Esophagus squamous epithelium (tissue), 5 donors: ENCODE measurements at regions not wholly inside any gene's neighbourhood (a gene's known extent, or its start where the extent isn't known, plus 50 kb on each side); places are given as distances from the start of the nearest gene placed in this dataset.
"Not testable (repeated sequence)": the region's sequence is repeated elsewhere in the genome, so short reads cannot be mapped to it uniquely, and the experiment has no call there.

Source experiments
- DNase-seq: peaks from one replicate; lab custom pipeline; 2025; lab: John Stamatoyannopoulos, UW
- H3K27ac ChIP-seq, 4 donors: fragments of 200-600 bp; sonication (generic); one replicate each; pipeline ENCODE4 v1.5.1; 2016 to 2019; ENCODE audit warnings: mild to moderate bottlenecking in 1 of 4
- H3K27me3 ChIP-seq, 4 donors: fragments of 200-600 bp; sonication (generic); 1 replicate in 3 of 4; 2 replicates in 1 of 4; pipeline versions ENCODE4 v1.5.1 to v1.6.0; 2017 to 2021; ENCODE audit warnings: antibody characterized with exemption in 1 of 4
- H3K36me3 ChIP-seq, 3 donors: fragments of 200-600 bp; sonication (generic); one replicate each; pipeline ENCODE4 v1.5.1; 2016 to 2019
- H3K4me1 ChIP-seq, 3 donors: fragments of 200-600 bp; sonication (generic); one replicate each; pipeline ENCODE4 v1.5.1; 2017 to 2019
- H3K4me3 ChIP-seq, 4 donors: fragments of 200-600 bp; sonication (generic); 1 replicate in 3 of 4; 2 replicates in 1 of 4; pipeline ENCODE4 v1.5.1; 2016 to 2019; ENCODE audit warnings: mild to moderate bottlenecking in 2 of 4, moderate library complexity in 1 of 4
- H3K9me3 ChIP-seq, 3 donors: fragments of 200-600 bp; sonication (generic); one replicate each; pipeline ENCODE4 v1.5.1; 2016 to 2019
- CTCF ChIP-seq, 6 experiments: fragments of 450-650 bp in 4 of 6; fragments of 200-600 bp in 2 of 6; sonication (generic) in 2 of 6; IDR thresholded peaks; one replicate each; pipeline ENCODE4 v1.5.1; 2016 to 2019; ENCODE audit warnings: antibody characterized with exemption in 6 of 6, mild to moderate bottlenecking in 4 of 6, moderate library complexity in 4 of 6
- POLR2A ChIP-seq, 4 donors: fragments of 450-650 bp; IDR thresholded peaks; one replicate each; pipeline ENCODE4 v1.6.1; 2017; ENCODE audit warnings: antibody characterized with exemption in 4 of 4, mild to moderate bottlenecking in 4 of 4, moderate library complexity in 3 of 4
- WGBS, 2 donors: methylation state at CpG; one replicate each; pipeline ENCODE4 v1.1.5; 2018; 5-methylcytosine and 5-hydroxymethylcytosine counted together
- intact Hi-C: fragments of 100-400 bp; cut with DNase I; formaldehyde crosslinking; loops from one replicate; pipeline ENCODE4 v1.15.0; 2022
- donor health status: DM: yes; HTN: yes; CAD: no.

DNA sequence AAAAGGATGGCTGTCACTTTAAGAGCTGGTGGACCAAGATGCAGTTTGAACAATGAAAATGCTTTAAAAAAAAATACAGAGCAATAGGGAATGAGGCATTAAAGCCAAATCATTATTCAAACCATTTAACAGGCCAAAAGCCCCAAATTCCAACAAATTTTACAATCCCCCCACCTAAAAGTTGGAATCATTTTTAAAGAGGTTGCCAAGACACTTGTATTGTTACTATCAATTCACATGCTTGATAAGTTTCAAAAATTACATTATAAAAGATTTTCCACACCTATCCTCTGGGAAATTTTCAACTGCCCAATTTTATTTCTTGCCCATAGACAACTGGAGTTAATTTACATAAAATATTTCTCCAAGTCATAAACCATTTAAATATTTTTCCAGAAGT lies 192.3 kb upstream of the ARHGEF26 start:
- H3K36me3 ChIP-seq, result peaks cover 0 to 23% (median 0%) of the 10 kb centered on the region in 3 donors
- no peak for DNase-seq
- H3K4me3 ChIP-seq, result no peak overlapping the region
- no peaks in the 10 kb centered on the region for H3K4me1 ChIP-seq
- H3K27me3 ChIP-seq, result no peaks in the 10 kb centered on the region
- intact Hi-C loops, result no loop called here
- H3K9me3 ChIP-seq, result no peaks in the 10 kb centered on the region
- TF ChIP-seq CTCF (IDR thresholded peaks at IDR 0.05) (no peak), POLR2A (IDR thresholded peaks at IDR 0.05) (no peak)
- no peak overlapping the region for H3K27ac ChIP-seq

DNA sequence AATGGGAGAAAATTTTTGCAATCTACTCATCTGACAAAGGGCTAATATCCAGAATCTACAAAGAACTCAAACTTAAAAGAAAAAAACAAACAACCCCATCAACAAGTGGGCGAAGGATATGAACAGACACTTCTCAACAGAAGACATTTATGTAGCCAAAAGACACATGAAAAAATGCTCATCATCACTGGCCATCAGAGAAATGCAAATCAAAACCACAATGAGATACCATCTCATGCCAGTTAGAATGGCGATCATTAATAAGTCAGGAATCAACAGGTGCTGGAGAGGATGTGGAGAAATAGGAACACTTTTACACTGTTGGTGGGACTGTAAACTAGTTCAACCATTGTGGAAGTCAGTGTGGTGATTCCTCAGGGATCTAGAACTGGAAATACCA lies 187.7 kb upstream of the ARHGEF26 start:
- DNase-seq, intact Hi-C loops, H3K4me3 ChIP-seq, H3K27ac ChIP-seq, H3K36me3 ChIP-seq, H3K4me1 ChIP-seq, H3K27me3 ChIP-seq, H3K9me3 ChIP-seq: not testable (repeated sequence)
- 95% methylated on average over 2 of the region's 2 CpGs for WGBS, 2 donors

GRCh38 chr3:153944084-153944483 lies 177.1 kb upstream of the ARHGEF26 start:
- Histone ChIP-seq H3K27me3 (no peaks in the 10 kb centered on the region), H3K9me3 (no peaks in the 10 kb centered on the region), H3K4me3 (no peak overlapping the region), H3K36me3 (peaks cover 0 to 4% (median 0%) of the 10 kb centered on the region in 3 donors), H3K4me1 (no peaks in the 10 kb centered on the region), H3K27ac (no peak overlapping the region)
- no peak for DNase-seq
- TF ChIP-seq CTCF (IDR thresholded peaks at IDR 0.05) (no peak), POLR2A (IDR thresholded peaks at IDR 0.05) (no peak)
- WGBS, 2 donors, result 77 to 79% methylated on average over 2 of the region's 2 CpGs
- intact Hi-C loops, result no loop called here

DNA sequence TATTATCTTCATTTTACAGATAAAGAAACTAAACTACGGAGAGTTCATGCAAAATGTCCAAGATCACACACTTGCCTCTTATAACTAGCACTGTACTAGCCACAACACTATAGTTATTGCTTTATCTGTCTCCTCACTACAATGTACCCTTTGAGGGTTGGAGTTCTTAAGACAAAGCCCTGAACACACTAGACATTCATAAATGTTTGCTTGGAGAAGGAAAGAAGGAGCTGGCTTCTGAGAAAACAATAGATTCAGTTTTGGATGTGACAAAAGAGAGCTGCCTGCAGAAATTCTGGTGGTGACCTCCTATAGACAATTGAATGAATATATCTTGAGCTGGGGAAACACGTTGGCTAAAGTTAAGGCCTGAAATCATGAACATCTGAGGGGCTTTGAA lies 169.9 kb upstream of the ARHGEF26 start:
- peaks cover 0 to 4% (median 0%) of the 10 kb centered on the region in 3 donors for H3K36me3 ChIP-seq
- 76 to 82% methylated on average over 2 of the region's 2 CpGs for WGBS, 2 donors
- H3K27ac ChIP-seq, result no peak overlapping the region
- TF ChIP-seq CTCF (IDR thresholded peaks at IDR 0.05) (no peak), POLR2A (IDR thresholded peaks at IDR 0.05) (no peak)
- H3K4me3 ChIP-seq, result no peak overlapping the region
- H3K27me3 ChIP-seq, result no peaks in the 10 kb centered on the region
- no peaks in the 10 kb centered on the region for H3K4me1 ChIP-seq
- intact Hi-C loops, result no loop called here
- no peaks in the 10 kb centered on the region for H3K9me3 ChIP-seq
- no peak for DNase-seq

- no peak overlapping the region for H3K4me3 ChIP-seq
- TF ChIP-seq CTCF (IDR thresholded peaks at IDR 0.05), result no peak
- TF ChIP-seq POLR2A (IDR thresholded peaks at IDR 0.05), result no peak
- intact Hi-C loops, result no loop called here
- H3K27me3 ChIP-seq, result no peaks in the 10 kb centered on the region
- H3K4me1 ChIP-seq, result no peaks in the 10 kb centered on the region
- no peak overlapping the region for H3K27ac ChIP-seq
- WGBS, 2 donors, result 83 to 86% methylated on average over 7 of the region's 7 CpGs
- H3K9me3 ChIP-seq, result no peaks in the 10 kb centered on the region
- H3K36me3 ChIP-seq, result peaks cover 0 to 4% (median 0%) of the 10 kb centered on the region in 3 donors
- no peak for DNase-seq
These were observed 169.1 kb upstream of the ARHGEF26 start for GRCh38 chr3:153952091-153952490.

DNA sequence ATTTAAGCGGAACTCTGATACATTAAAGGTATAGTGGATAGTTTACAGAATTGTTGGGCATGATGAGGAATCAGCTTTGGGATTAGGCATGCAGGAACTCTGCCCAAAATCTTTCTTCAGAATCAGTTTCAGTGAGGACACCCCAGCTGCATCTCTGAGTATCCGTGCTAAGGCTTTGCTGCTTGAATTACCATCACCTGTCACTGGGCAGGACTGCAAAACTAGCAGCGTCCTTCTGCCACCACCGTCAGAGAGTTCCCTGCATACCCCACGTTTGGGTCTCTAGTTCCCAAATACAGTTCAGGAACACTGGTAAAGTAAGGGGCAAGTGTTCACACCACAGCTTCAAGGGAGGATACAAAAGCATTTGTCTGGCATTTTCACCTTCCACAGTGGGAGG lies 164.6 kb upstream of the ARHGEF26 start:
- TF ChIP-seq CTCF (IDR thresholded peaks at IDR 0.05) (no peak), POLR2A (IDR thresholded peaks at IDR 0.05) (no peak)
- no peak for DNase-seq
- Histone ChIP-seq H3K9me3 (no peaks in the 10 kb centered on the region), H3K4me3 (no peak overlapping the region), H3K36me3 (no peaks in the 10 kb centered on the region), H3K27ac (no peak overlapping the region), H3K4me1 (peaks cover 0 to 10% (median 0%) of the 10 kb centered on the region in 3 donors), H3K27me3 (no peaks in the 10 kb centered on the region)
- 67 to 86% methylated on average over 2 to 3 of the region's 5 CpGs for WGBS, 2 donors
- intact Hi-C loops, result no loop called here
